GM06990 (cell line): ENCODE measurements at regions not wholly inside any gene's neighbourhood (a gene's known extent, or its start where the extent isn't known, plus 50 kb on each side); places are given as distances from the start of the nearest gene placed in this dataset.
A peak's percentile ranks its signal among the peaks of the same experiment; 100 is the strongest.
"Not testable (repeated sequence)": the region's sequence is repeated elsewhere in the genome, so short reads cannot be mapped to it uniquely, and the experiment has no call there.

ENCODE experiments used
- DNase-seq: peaks from one replicate; pipeline ENCODE4 v3.0.0-alpha.2; 2011; ENCODE audit not compliant: insufficient read length; ENCODE audit errors: extremely low read depth
- H3K27me3 ChIP-seq: replicated peaks from 2 replicates; pipeline ENCODE4 v1.6.0; 2011; ENCODE audit warnings: low read length; ENCODE audit not compliant: control insufficient read depth, insufficient read depth
- H3K36me3 ChIP-seq: 2 replicates; pipeline ENCODE4 v1.5.1; 2011; ENCODE audit warnings: low read length; ENCODE audit not compliant: control insufficient read depth, insufficient read depth
- H3K4me3 ChIP-seq: replicated peaks from 2 replicates; pipeline ENCODE4 v1.5.1; 2011; ENCODE audit warnings: low read depth, mild to moderate bottlenecking, control low read depth, low read length
- CTCF ChIP-seq: IDR thresholded peaks from 2 replicates; pipeline ENCODE4 v1.5.1; 2011; ENCODE audit warnings: low read length, control low read depth, mild to moderate bottlenecking, inconsistent platforms; ENCODE audit not compliant: insufficient read depth, poor library complexity, severe bottlenecking

GRCh38 chr22:22378446-22379415, 129.8 kb downstream of the ZNF280B start:
- DNase-seq = no peak
- no peaks in the 10 kb centered on the region for H3K27me3 ChIP-seq
- no peaks in the 10 kb centered on the region for H3K36me3 ChIP-seq
- no peak overlapping the region for H3K4me3 ChIP-seq
- no peak for TF ChIP-seq CTCF

GRCh38 chr22:22380098-22381030, 128.2 kb downstream of the ZNF280B start:
- no peaks in the 10 kb centered on the region for H3K36me3 ChIP-seq
- no peak overlapping the region for H3K4me3 ChIP-seq
- peak; percentile 62 for DNase-seq
- H3K27me3 ChIP-seq = no peaks in the 10 kb centered on the region
- peak; percentile 69 for TF ChIP-seq CTCF

- not testable (repeated sequence) for DNase-seq, H3K4me3 ChIP-seq, H3K36me3 ChIP-seq, H3K27me3 ChIP-seq
Observed at GRCh38 chr22:22381292-22381691, 127.2 kb downstream of the ZNF280B start.

- Histone ChIP-seq H3K36me3 (no peaks in the 10 kb centered on the region), H3K27me3 (no peaks in the 10 kb centered on the region), H3K4me3 (no peak overlapping the region)
- DNase-seq = no peak
- no peak for TF ChIP-seq CTCF
Observed at GRCh38 chr22:22384267-22384666, 124.3 kb downstream of the ZNF280B start.

- TF ChIP-seq CTCF = no peak
- H3K36me3 ChIP-seq = no peaks in the 10 kb centered on the region
- DNase-seq = no peak
- H3K4me3 ChIP-seq = no peak overlapping the region
- H3K27me3 ChIP-seq = no peaks in the 10 kb centered on the region
Observed at GRCh38 chr22:22384668-22385244, 123.8 kb downstream of the ZNF280B start.
